ENCODE measurements at regions not wholly inside any gene's neighbourhood (a gene's known extent, or its start where the extent isn't known, plus 50 kb on each side); places are given as distances from the start of the nearest gene placed in this dataset.

DNA sequence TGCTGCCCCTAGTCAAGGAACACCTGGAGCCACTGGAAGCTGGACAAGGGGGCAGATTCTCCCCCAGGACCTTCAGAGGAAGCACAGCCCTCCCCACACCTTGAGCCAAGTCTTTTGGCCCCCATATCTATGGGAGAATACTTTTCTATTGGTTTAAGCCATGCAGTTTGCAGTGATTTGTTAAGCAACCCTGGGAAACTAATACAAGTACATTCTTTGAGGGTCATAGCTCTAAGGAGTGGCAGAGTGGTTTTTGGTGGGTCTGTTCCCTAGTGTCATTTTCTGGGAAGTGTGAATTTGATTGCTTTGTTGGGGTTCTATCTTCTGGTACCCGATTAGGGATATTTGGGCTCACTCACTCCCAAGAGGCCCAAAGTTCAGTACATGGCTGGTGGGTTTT is 50.8 kb upstream of the PTCSC3 start:
- TF ChIP-seq CTCF (IDR thresholded peaks at IDR 0.05; ENCODE audit: low read depth, low read length, missing control alignments), result no peak
- no peak overlapping the region for H3K4me3 ChIP-seq (replicated peaks; ENCODE audit: low read depth, low read length)
- no peak for DNase-seq (ENCODE audit: extremely low read depth, low read depth)

Measured in HFF-Myc (cell line).